IMR-90 (cell line): ENCODE measurements at regions not wholly inside any gene's neighbourhood (a gene's known extent, or its start where the extent isn't known, plus 50 kb on each side); places are given as distances from the start of the nearest gene placed in this dataset.

ENCODE experiments used
- ATAC-seq: fragments of 200-7000 bp; cut with Tn5 transposase; 2 replicates; pipeline ENCODE4 v1.9.1; 2020; ENCODE audit warnings: low read depth, mild to moderate bottlenecking, moderate library complexity
- BruUV-seq: library from RNA; stranded (reverse); fragments of 400-500 nt; replicated peaks from 2 replicates; lab custom pipeline; 2021; lab: Mats Ljungman, UMichigan
- CTCF ChIA-PET: fragments of 300-600 bp; formaldehyde crosslinking; extraction: SDS; loops from one replicate; lab custom pipeline; 2021; ENCODE audit warnings: antibody characterized with exemption; lab: Yijun Ruan, JAX
- POLR2A ChIA-PET: fragments of 300-600 bp; sonication (Branson Sonifier 250); formaldehyde crosslinking; loops from one replicate; lab custom pipeline; 2022; ENCODE audit warnings: antibody characterized with exemption; ENCODE audit not compliant: unreplicated experiment; lab: Charles Lee
- DNase-seq: peaks from one replicate; pipeline ENCODE4 v3.0.0; 2013
- H2AFZ ChIP-seq: replicated peaks from 2 replicates; pipeline ENCODE3; 2013; ENCODE audit warnings: low read length, mild to moderate bottlenecking; ENCODE audit not compliant: poor library complexity
- H2AK5ac ChIP-seq: 2 replicates; pipeline ENCODE4 v1.6.1; 2013; ENCODE audit warnings: low read depth, low read length, inconsistent platforms
- H2AK9ac ChIP-seq: replicated peaks from 2 replicates; pipeline ENCODE3; 2013; ENCODE audit warnings: mild to moderate bottlenecking, low read depth, low read length, moderate library complexity; ENCODE audit not compliant: poor library complexity
- H2BK120ac ChIP-seq: 2 replicates; pipeline ENCODE4 v1.6.1; 2013; ENCODE audit warnings: low read depth, low read length, inconsistent platforms
- H2BK15ac ChIP-seq: 3 replicates; pipeline ENCODE4 v1.6.1; 2013; ENCODE audit warnings: low read depth, low read length, inconsistent platforms
- H2BK20ac ChIP-seq: 2 replicates; pipeline ENCODE4 v1.6.1; 2013; ENCODE audit warnings: low read depth, mild to moderate bottlenecking, inconsistent platforms, low read length, moderate library complexity
- H2BK5ac ChIP-seq: 2 replicates; pipeline ENCODE4 v1.6.1; 2013; ENCODE audit warnings: mild to moderate bottlenecking, low read depth, low read length, inconsistent platforms; ENCODE audit not compliant: poor library complexity, severe bottlenecking
- H3K14ac ChIP-seq: replicated peaks from 2 replicates; pipeline ENCODE4 v1.6.1; 2013; ENCODE audit warnings: low read depth, low read length, inconsistent platforms
- H3K18ac ChIP-seq: 2 replicates; pipeline ENCODE4 v1.6.1; 2013; ENCODE audit warnings: low read depth, low read length, control low read depth
- H3K23ac ChIP-seq: 2 replicates; pipeline ENCODE4 v1.6.1; 2013; ENCODE audit warnings: low read depth, low read length, inconsistent platforms
- H3K27ac ChIP-seq: 2 replicates; pipeline ENCODE4 v1.5.1; 2013; ENCODE audit warnings: mild to moderate bottlenecking, control low read depth, low read length; ENCODE audit not compliant: insufficient read depth
- H3K27me3 ChIP-seq: 2 replicates; pipeline ENCODE4 v1.6.1; 2013; ENCODE audit warnings: low read length; ENCODE audit not compliant: control insufficient read depth, insufficient read depth
- H3K36me3 ChIP-seq: 2 replicates; pipeline ENCODE4 v1.6.1; 2013; ENCODE audit warnings: low read length, mixed read lengths; ENCODE audit not compliant: control insufficient read depth, insufficient read depth
- H3K4ac ChIP-seq: 2 replicates; pipeline ENCODE4 v1.6.1; 2013; ENCODE audit warnings: low read depth, low read length, inconsistent platforms
- H3K4me1 ChIP-seq: 2 replicates; pipeline ENCODE4 v1.6.1; 2013; ENCODE audit warnings: low read length, mixed read lengths; ENCODE audit not compliant: control insufficient read depth, insufficient read depth
- H3K4me2 ChIP-seq: 2 replicates; pipeline ENCODE4 v1.6.1; 2013; ENCODE audit warnings: low read depth, mild to moderate bottlenecking, control low read depth, low read length, moderate library complexity
- H3K4me3 ChIP-seq: 2 replicates; pipeline ENCODE4 v1.5.1; 2013; ENCODE audit warnings: low read depth, mild to moderate bottlenecking, control low read depth, low read length, moderate library complexity; ENCODE audit not compliant: insufficient read depth
- H3K56ac ChIP-seq: 2 replicates; pipeline ENCODE4 v1.6.1; 2013; ENCODE audit warnings: low read length, inconsistent platforms; ENCODE audit not compliant: insufficient read depth; ENCODE audit errors: extremely low read depth
- H3K79me1 ChIP-seq, 2 experiments: 2 replicates each; pipeline ENCODE4 v1.6.1; 2013; ENCODE audit warnings: low read length in 2 of 2, inconsistent platforms in 1 of 2, low read depth in 1 of 2
- H3K9ac ChIP-seq: 2 replicates; pipeline ENCODE4 v1.6.1; 2013; ENCODE audit warnings: low read depth, low read length, control low read depth
- H3K9me1 ChIP-seq: 2 replicates; pipeline ENCODE4 v1.6.1; 2013; ENCODE audit warnings: low read length, inconsistent platforms; ENCODE audit not compliant: insufficient read depth
- H3K9me3 ChIP-seq: 2 replicates; pipeline ENCODE4 v1.6.1; 2013; ENCODE audit warnings: low read length; ENCODE audit not compliant: control insufficient read depth, insufficient read depth
- H4K20me1 ChIP-seq: 2 replicates; pipeline ENCODE4 v1.6.1; 2013; ENCODE audit warnings: low read length, inconsistent platforms; ENCODE audit not compliant: insufficient read depth
- H4K5ac ChIP-seq: 2 replicates; pipeline ENCODE4 v1.6.1; 2013; ENCODE audit warnings: mild to moderate bottlenecking, low read depth, low read length, control low read depth
- H4K8ac ChIP-seq, 2 experiments: 2 replicates each; pipeline ENCODE4 v1.6.1; 2013; ENCODE audit warnings: low read depth in 2 of 2, low read length in 2 of 2, control low read depth in 1 of 2, inconsistent platforms in 1 of 2
- H4K91ac ChIP-seq: 2 replicates; pipeline ENCODE4 v1.6.1; 2013; ENCODE audit warnings: low read depth, low read length, inconsistent platforms; ENCODE audit not compliant: insufficient read depth
- BHLHE40 ChIP-seq: fragments of 150-350 bp; IDR thresholded peaks from 2 replicates; pipeline ENCODE4 v1.6.1; 2016; ENCODE audit warnings: mild to moderate bottlenecking, low read depth, low read length
- CEBPB ChIP-seq: IDR thresholded peaks from 2 replicates; pipeline ENCODE4 v1.6.1; 2012; ENCODE audit warnings: low read depth, low read length, improper control_type of control experiment
- CHD1 ChIP-seq: IDR thresholded peaks from 2 replicates; pipeline ENCODE4 v1.6.1; 2012; ENCODE audit warnings: low read depth, low read length, improper control_type of control experiment
- CTCF ChIP-seq: conservative IDR thresholded peaks from 2 replicates; pipeline ENCODE4 v1.5.1; 2012; ENCODE audit warnings: mild to moderate bottlenecking, low read depth, low read length, improper control_type of control experiment
- ELK1 ChIP-seq: fragments of 150-350 bp; IDR thresholded peaks from 2 replicates; pipeline ENCODE4 v1.6.1; 2016; ENCODE audit warnings: low read depth, mild to moderate bottlenecking, low read length, moderate library complexity, borderline replicate concordance
- FOS ChIP-seq: fragments of 150-350 bp; IDR thresholded peaks from 2 replicates; pipeline ENCODE4 v1.6.1; 2016; ENCODE audit warnings: low read depth, low read length
- MAFK ChIP-seq: IDR thresholded peaks from 2 replicates; pipeline ENCODE4 v1.6.1; 2012; ENCODE audit warnings: low read depth, low read length, improper control_type of control experiment
- MAZ ChIP-seq: IDR thresholded peaks from 2 replicates; pipeline ENCODE4 v1.6.1; 2012; ENCODE audit warnings: low read depth, mild to moderate bottlenecking, low read length, improper control_type of control experiment, moderate library complexity, borderline replicate concordance
- MXI1 ChIP-seq: IDR thresholded peaks from 2 replicates; pipeline ENCODE4 v1.6.1; 2012; ENCODE audit warnings: low read depth, mild to moderate bottlenecking, low read length, moderate library complexity, borderline replicate concordance
- NFE2L2 ChIP-seq: fragments of 150-350 bp; IDR thresholded peaks from 2 replicates; pipeline ENCODE4 v1.6.1; 2016; ENCODE audit warnings: low read depth, mild to moderate bottlenecking, low read length
- POLR2A ChIP-seq: IDR thresholded peaks from 2 replicates; pipeline ENCODE4 v1.6.1; 2012; ENCODE audit warnings: mild to moderate bottlenecking, low read depth, low read length
- RAD21 ChIP-seq: IDR thresholded peaks from 2 replicates; pipeline ENCODE4 v1.6.1; 2012; ENCODE audit warnings: low read length, improper control_type of control experiment
- RCOR1 ChIP-seq: IDR thresholded peaks from 2 replicates; pipeline ENCODE4 v1.6.1; 2012; ENCODE audit warnings: mild to moderate bottlenecking, low read length, improper control_type of control experiment; ENCODE audit not compliant: insufficient replicate concordance
- RFX5 ChIP-seq: IDR thresholded peaks from 2 replicates; pipeline ENCODE4 v1.8.0; 2012; ENCODE audit warnings: low read depth, mild to moderate bottlenecking, low read length, moderate library complexity
- SMC3 ChIP-seq: fragments of 150-350 bp; IDR thresholded peaks from 2 replicates; pipeline ENCODE4 v1.6.1; 2016; ENCODE audit warnings: low read depth, mild to moderate bottlenecking, antibody characterized with exemption, low read length, moderate library complexity
- USF2 ChIP-seq: fragments of 150-350 bp; IDR thresholded peaks from 2 replicates; pipeline ENCODE4 v1.6.1; 2017; ENCODE audit warnings: mild to moderate bottlenecking, antibody characterized with exemption, low read length, low read depth
- WGBS, 2 experiments: methylation state at CpG; one replicate each; pipeline versions ENCODE4 v1.1.5 to v1.1.7; 2013; ENCODE audit warnings: missing lambda C conversion rate in 2 of 2; ENCODE audit not compliant: insufficient read length in 1 of 2; ENCODE audit errors: extremely low coverage in 2 of 2; 5-methylcytosine and 5-hydroxymethylcytosine counted together
- dilution Hi-C: fragments of 300-500 bp; cut with HindIII; formaldehyde crosslinking; loops from one replicate; pipeline ENCODE4 v1.14.3; 2018; ENCODE audit warnings: low sequenced_read_pairs; ENCODE audit not compliant: unreplicated experiment
- in situ Hi-C: fragments of 300-500 bp; cut with MboI; formaldehyde crosslinking; loops from 3 replicates; pipeline ENCODE4 v1.14.3; 2019; ENCODE audit warnings: low sequenced_read_pairs, inconsistent platforms, mixed read lengths
- intact Hi-C: fragments of 100-400 bp; cut with micrococcal nuclease; formaldehyde crosslinking; loops from 2 replicates; pipeline ENCODE4 v1.10.0; 2022

GRCh38 chr14:80393766-80394165, 182.5 kb upstream of the DIO2 start:
- H2BK15ac ChIP-seq = 0 out of 3 replicates have a peak overlapping the region, but pooled peaks have one; percentile 3
- intact Hi-C loops = no loop called here
- peak overlapping the region in 1 of 2 experiments; percentile 26; a peak in 1 of 4 replicates for H4K8ac ChIP-seq
- TF ChIP-seq RFX5 = no peak
- no peak for TF ChIP-seq CHD1
- no peak for TF ChIP-seq RCOR1
- TF ChIP-seq MXI1 = no peak
- TF ChIP-seq USF2 = no peak
- TF ChIP-seq MAFK = no peak
- TF ChIP-seq FOS = no peak
- no peak for TF ChIP-seq BHLHE40
- no peak for TF ChIP-seq RAD21
- TF ChIP-seq POLR2A = no peak
- no peak for TF ChIP-seq MAZ
- no peak for TF ChIP-seq NFE2L2
- no peak for TF ChIP-seq ELK1
- no peak for TF ChIP-seq CEBPB
- no peak for TF ChIP-seq CTCF
- no peak for TF ChIP-seq SMC3
- no peaks in the 10 kb centered on the region for H3K36me3 ChIP-seq
- no peak overlapping the region for H3K23ac ChIP-seq
- no peaks in the 10 kb centered on the region for H4K20me1 ChIP-seq
- ATAC-seq = no peak
- no peaks in the 10 kb centered on the region; the same call in 1 of the 2 replicates for H3K9me1 ChIP-seq
- H3K4me1 ChIP-seq = peaks cover 9% of the 10 kb centered on the region
- H3K27ac ChIP-seq = no peak overlapping the region
- H3K18ac ChIP-seq = peak overlapping the region; percentile 55; the same call in 1 of the 2 replicates
- no peak overlapping the region for H3K9ac ChIP-seq
- no peak overlapping the region for H2AFZ ChIP-seq
- dilution Hi-C loops = no loop called here
- 0 out of 2 replicates have a peak overlapping the region, but pooled peaks have one; percentile 30 for H4K91ac ChIP-seq
- no peaks in the 10 kb centered on the region for H3K27me3 ChIP-seq
- H2BK5ac ChIP-seq = no peak overlapping the region
- no peak overlapping the region for H2AK9ac ChIP-seq
- H3K56ac ChIP-seq = no peak overlapping the region
- H2BK120ac ChIP-seq = 0 out of 2 replicates have a peak overlapping the region, but pooled peaks have one; percentile 20
- CTCF ChIA-PET = no interaction called here
- DNase-seq = peak; percentile 8
- BruUV-seq = no TSS peak
- peaks cover 2% of the 10 kb centered on the region; the same call in 1 of the 2 replicates for H3K9me3 ChIP-seq
- WGBS, 2 experiments = no CpG with 5 or more reads among the region's 1 CpG
- no peak overlapping the region for H2AK5ac ChIP-seq
- H3K4ac ChIP-seq = no peak overlapping the region
- in situ Hi-C loops = no loop called here
- no peak overlapping the region for H3K4me2 ChIP-seq
- H3K4me3 ChIP-seq = no peak overlapping the region
- H4K5ac ChIP-seq = no peak overlapping the region; the same call in 1 of the 2 replicates
- H3K14ac ChIP-seq = no peak overlapping the region
- POLR2A ChIA-PET = no interaction called here
- no peaks in the 10 kb centered on the region for H3K79me1 ChIP-seq
- H2BK20ac ChIP-seq = peak overlapping the region; percentile 45
